GM10248 (cell line): ENCODE measurements at regions not wholly inside any gene's neighbourhood (a gene's known extent, or its start where the extent isn't known, plus 50 kb on each side); places are given as distances from the start of the nearest gene placed in this dataset.

ENCODE experiments used
- CTCF ChIA-PET: fragments of 300-600 bp; sonication (Branson Sonifier 250); formaldehyde crosslinking; extraction: SDS; loops from one replicate; lab custom pipeline; 2021; ENCODE audit warnings: antibody characterized with exemption; lab: Yijun Ruan, JAX
- POLR2A ChIA-PET: fragments of 350-650 bp; sonication (Branson Sonifier 250); formaldehyde crosslinking; extraction: SDS; loops from one replicate; lab custom pipeline; 2020; ENCODE audit warnings: antibody characterized with exemption; lab: Yijun Ruan, JAX
- DNase-seq: peaks from one replicate; pipeline ENCODE4 v3.0.0; 2012; ENCODE audit errors: extremely low spot score
- TF ChIP-seq, protein P1 (sequence below): IDR thresholded peaks from 2 replicates; pipeline ENCODE4 v1.5.1; 2012; ENCODE audit warnings: mild to moderate bottlenecking, low read depth; ENCODE audit errors: extremely low read depth, missing control alignments, control extremely low read depth

DNA sequence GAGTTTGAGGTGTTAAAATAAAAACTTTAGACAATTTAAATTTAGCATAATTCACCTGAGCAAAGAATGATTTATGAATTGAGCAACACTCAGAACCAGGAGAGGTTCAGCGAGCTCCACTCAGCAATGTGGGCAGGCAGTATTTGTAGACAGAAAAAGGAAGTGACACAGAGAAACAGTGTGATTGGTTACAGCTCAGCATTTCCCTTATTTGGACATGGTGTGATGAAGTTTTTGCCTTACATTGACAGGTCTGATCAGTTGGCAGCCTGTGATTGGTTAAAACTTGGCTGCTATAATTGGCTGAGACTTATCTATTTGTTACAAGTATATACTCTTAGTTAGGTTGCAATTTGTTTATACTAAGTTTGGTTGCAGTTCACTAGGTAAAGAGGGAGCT, 621.2 kb upstream of the PRMT6 start:
- TF ChIP-seq, protein P1, sequence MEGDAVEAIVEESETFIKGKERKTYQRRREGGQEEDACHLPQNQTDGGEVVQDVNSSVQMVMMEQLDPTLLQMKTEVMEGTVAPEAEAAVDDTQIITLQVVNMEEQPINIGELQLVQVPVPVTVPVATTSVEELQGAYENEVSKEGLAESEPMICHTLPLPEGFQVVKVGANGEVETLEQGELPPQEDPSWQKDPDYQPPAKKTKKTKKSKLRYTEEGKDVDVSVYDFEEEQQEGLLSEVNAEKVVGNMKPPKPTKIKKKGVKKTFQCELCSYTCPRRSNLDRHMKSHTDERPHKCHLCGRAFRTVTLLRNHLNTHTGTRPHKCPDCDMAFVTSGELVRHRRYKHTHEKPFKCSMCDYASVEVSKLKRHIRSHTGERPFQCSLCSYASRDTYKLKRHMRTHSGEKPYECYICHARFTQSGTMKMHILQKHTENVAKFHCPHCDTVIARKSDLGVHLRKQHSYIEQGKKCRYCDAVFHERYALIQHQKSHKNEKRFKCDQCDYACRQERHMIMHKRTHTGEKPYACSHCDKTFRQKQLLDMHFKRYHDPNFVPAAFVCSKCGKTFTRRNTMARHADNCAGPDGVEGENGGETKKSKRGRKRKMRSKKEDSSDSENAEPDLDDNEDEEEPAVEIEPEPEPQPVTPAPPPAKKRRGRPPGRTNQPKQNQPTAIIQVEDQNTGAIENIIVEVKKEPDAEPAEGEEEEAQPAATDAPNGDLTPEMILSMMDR = no peak
- no peak for DNase-seq
- POLR2A ChIA-PET = no interaction called here
- CTCF ChIA-PET = interaction anchor here (1.8 kb wide), 1 partner anchor 9 kb away, joined by 4 read pairs; no protein-coding TSS in a partner anchor

DNA sequence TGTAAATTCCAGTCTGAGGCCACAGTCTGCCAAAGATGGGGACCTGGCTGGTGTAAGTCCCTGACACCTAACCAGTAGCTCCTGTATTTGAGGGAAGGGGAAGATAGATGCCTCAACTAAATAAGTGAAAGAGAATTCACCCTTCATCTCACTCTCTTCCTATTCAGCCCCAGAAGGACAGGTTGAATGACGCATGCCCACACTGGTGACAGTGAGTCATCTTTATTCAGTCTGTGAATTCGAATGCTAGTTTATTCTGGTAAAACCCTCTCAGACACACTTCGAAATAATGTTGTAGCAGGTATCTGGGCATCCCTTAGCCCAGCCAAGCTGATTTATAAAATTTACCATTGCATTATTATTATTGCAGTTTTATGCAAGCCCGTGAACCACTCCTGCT, 617.0 kb upstream of the PRMT6 start:
- TF ChIP-seq, protein P1 = no peak
- CTCF ChIA-PET = no interaction called here
- no peak for DNase-seq
- POLR2A ChIA-PET = no interaction called here

DNA sequence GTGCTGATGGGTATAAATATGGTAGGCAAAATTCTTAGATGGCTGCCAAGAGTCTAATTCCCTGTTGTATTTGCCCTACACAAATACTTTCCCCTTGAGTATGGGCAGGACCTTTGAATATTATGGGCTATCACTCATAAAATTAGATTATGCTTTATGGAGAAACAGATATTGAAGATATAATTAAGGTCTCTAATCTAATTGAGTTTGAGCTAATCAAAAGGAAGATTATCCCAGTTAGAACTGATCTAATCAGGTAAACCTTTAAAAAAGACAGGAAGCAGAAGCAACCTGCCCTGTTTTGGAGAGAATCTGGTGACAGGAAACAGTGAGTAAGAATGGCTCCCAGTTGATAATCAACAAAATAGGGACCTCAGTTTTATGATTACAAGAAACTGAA, 609.0 kb upstream of the PRMT6 start:
- CTCF ChIA-PET = no interaction called here
- no peak for DNase-seq
- TF ChIP-seq, protein P1 = no peak
- POLR2A ChIA-PET = no interaction called here

DNA sequence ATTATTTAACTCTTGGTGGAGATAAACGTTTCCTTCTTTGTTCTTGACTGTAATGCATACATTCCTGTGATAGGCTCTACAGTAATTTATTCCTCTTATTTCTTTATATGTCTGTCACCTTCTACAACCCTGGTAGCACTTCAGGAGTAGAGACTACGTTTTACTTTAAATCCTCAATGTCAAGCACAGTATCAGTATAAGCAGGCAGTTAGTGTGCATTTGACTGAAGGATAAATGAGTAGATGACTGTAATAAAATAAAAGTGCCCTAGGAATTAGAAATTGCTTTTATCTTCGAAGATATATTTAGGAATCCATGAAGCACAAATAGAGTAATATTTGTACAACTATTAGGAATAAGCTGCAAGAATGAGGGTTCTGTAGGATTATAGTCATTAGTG, 599.6 kb upstream of the PRMT6 start:
- TF ChIP-seq, protein P1 = no peak
- DNase-seq = no peak
- ChIA-PET POLR2A (no interaction called here), CTCF (no interaction called here)

DNA sequence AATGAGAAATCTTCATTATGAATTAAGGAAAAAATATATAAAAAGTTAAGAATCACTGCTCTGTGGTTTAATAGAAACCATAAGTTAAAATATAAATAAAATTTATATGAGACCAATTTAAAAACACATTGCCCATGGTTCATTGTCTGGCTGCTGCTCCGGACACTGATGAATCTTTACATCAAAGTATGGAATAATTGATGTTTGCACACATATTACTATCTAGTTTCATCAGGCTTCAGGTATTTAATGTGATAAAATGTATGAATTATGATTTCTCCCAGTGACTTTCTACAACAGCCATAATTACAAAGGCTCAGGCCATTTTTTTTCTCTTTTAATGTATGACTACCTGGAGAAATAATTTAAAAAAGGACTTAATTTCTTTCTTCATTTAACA, 599.1 kb upstream of the PRMT6 start:
- POLR2A ChIA-PET = no interaction called here
- TF ChIP-seq, protein P1 = no peak
- CTCF ChIA-PET = no interaction called here
- DNase-seq = no peak

DNA sequence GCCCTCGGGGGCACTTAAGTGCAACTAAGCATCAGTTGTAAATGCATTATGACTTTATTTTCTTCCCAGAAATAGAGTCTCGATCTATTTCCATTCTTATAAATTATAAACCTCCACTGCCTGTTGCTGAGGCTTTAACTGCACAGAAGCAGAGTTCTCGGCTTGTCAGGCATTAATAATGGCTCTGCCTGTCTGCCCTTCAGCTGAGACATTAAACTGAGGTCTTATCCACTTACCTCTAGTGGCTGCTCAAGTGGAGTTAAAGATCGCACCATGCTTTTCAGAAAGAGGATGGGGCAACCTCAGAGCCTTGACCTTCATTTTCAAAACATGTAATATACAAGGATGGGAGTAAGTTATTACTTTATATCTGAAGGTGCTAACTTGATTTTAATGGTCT, 597.6 kb upstream of the PRMT6 start:
- DNase-seq = no peak
- TF ChIP-seq, protein P1 = no peak
- ChIA-PET POLR2A (no interaction called here), CTCF (no interaction called here)

DNA sequence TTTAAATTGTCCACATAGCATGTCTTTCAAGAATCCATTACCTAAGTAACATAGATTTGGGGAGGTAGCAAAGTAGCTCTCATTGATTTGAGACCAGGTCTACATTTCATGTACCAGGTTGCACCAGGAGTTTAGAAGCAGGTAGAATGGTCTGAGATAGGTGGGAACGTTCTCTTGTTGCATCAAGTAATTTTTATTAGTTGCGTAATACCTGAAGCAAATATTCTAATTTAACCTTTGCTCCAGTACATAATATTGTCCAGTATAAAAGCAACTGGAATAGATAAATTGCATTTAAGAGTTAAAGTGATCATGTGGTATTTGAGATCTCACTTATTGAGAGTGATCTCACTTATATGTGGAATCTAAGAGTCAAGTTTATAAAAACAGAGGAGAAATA, 597.1 kb upstream of the PRMT6 start:
- ChIA-PET CTCF (no interaction called here), POLR2A (no interaction called here)
- DNase-seq = no peak
- TF ChIP-seq, protein P1 = no peak
